Chondrocyte (in vitro differentiated cells): ENCODE measurements at regions not wholly inside any gene's neighbourhood (a gene's known extent, or its start where the extent isn't known, plus 50 kb on each side); places are given as distances from the start of the nearest gene placed in this dataset.

Experiments
- DNase-seq: peaks from one replicate; pipeline ENCODE4 v3.0.0; 2021; ENCODE audit warnings: mixed read lengths, low spot score
- H3K27ac Mint-ChIP-seq: one replicate; pipeline ENCODE4 v1.8.0; 2021; ENCODE audit warnings: mild to moderate bottlenecking, moderate library complexity, mixed read lengths; ENCODE audit not compliant: unreplicated experiment
- H3K27me3 Mint-ChIP-seq: 2 replicates; pipeline ENCODE4 v1.8.0; 2021; ENCODE audit warnings: low read depth, mixed read lengths
- H3K36me3 Mint-ChIP-seq: 2 replicates; pipeline ENCODE4 v1.8.0; 2021; ENCODE audit warnings: low read depth, mixed read lengths
- H3K4me1 Mint-ChIP-seq: 2 replicates; pipeline ENCODE4 v1.8.0; 2021; ENCODE audit warnings: low read depth, mild to moderate bottlenecking, mixed read lengths
- H3K4me3 Mint-ChIP-seq: one replicate; pipeline ENCODE4 v1.8.0; 2021; ENCODE audit warnings: mild to moderate bottlenecking, moderate library complexity, mixed read lengths; ENCODE audit not compliant: unreplicated experiment
- H3K9me3 Mint-ChIP-seq: 2 replicates; pipeline ENCODE4 v1.8.0; 2021; ENCODE audit warnings: low read depth, mixed read lengths
- CTCF ChIP-seq: fragments of 200-600 bp; sonication (generic); IDR thresholded peaks from 2 replicates; pipeline ENCODE4 v1.5.0; 2021; ENCODE audit warnings: antibody characterized with exemption, mild to moderate bottlenecking, moderate library complexity

GRCh38 chr18:78649421-78649820 is 330.2 kb upstream of the SALL3 start:
- no peak for TF ChIP-seq CTCF
- H3K36me3 Mint-ChIP-seq: peaks cover 3% of the 10 kb centered on the region
- peaks cover 28% of the 10 kb centered on the region for H3K9me3 Mint-ChIP-seq
- no peak overlapping the region for H3K27ac Mint-ChIP-seq
- no peaks in the 10 kb centered on the region for H3K4me1 Mint-ChIP-seq
- no peak for DNase-seq
- H3K4me3 Mint-ChIP-seq: no peak overlapping the region
- no peaks in the 10 kb centered on the region for H3K27me3 Mint-ChIP-seq

- H3K27me3 Mint-ChIP-seq: no peaks in the 10 kb centered on the region
- H3K36me3 Mint-ChIP-seq: peaks cover 3% of the 10 kb centered on the region
- H3K27ac Mint-ChIP-seq: no peak overlapping the region
- no peak overlapping the region for H3K4me3 Mint-ChIP-seq
- no peak for TF ChIP-seq CTCF
- DNase-seq: no peak
- H3K4me1 Mint-ChIP-seq: no peaks in the 10 kb centered on the region
- H3K9me3 Mint-ChIP-seq: peaks cover 28% of the 10 kb centered on the region
Measured at GRCh38 chr18:78650926-78651325, 328.7 kb upstream of the SALL3 start.

- DNase-seq: no peak
- peaks cover 26% of the 10 kb centered on the region for H3K9me3 Mint-ChIP-seq
- H3K4me3 Mint-ChIP-seq: no peak overlapping the region
- no peak for TF ChIP-seq CTCF
- no peaks in the 10 kb centered on the region for H3K4me1 Mint-ChIP-seq
- H3K36me3 Mint-ChIP-seq: peaks cover 3% of the 10 kb centered on the region
- H3K27ac Mint-ChIP-seq: no peak overlapping the region
- H3K27me3 Mint-ChIP-seq: no peaks in the 10 kb centered on the region
Measured at GRCh38 chr18:78652001-78652545, 327.5 kb upstream of the SALL3 start.

GRCh38 chr18:78655921-78656320 is 323.7 kb upstream of the SALL3 start:
- no peaks in the 10 kb centered on the region for H3K27me3 Mint-ChIP-seq
- H3K4me3 Mint-ChIP-seq: no peak overlapping the region
- H3K9me3 Mint-ChIP-seq: peaks cover 17% of the 10 kb centered on the region
- peaks cover 3% of the 10 kb centered on the region for H3K36me3 Mint-ChIP-seq
- no peak for DNase-seq
- no peak for TF ChIP-seq CTCF
- H3K27ac Mint-ChIP-seq: no peak overlapping the region
- no peaks in the 10 kb centered on the region for H3K4me1 Mint-ChIP-seq

GRCh38 chr18:78656346-78656925 is 323.2 kb upstream of the SALL3 start:
- TF ChIP-seq CTCF: no peak
- no peak for DNase-seq
- H3K27ac Mint-ChIP-seq: no peak overlapping the region
- H3K36me3 Mint-ChIP-seq: peaks cover 3% of the 10 kb centered on the region
- H3K4me3 Mint-ChIP-seq: no peak overlapping the region
- peaks cover 21% of the 10 kb centered on the region for H3K9me3 Mint-ChIP-seq
- H3K27me3 Mint-ChIP-seq: no peaks in the 10 kb centered on the region
- no peaks in the 10 kb centered on the region for H3K4me1 Mint-ChIP-seq
